ENCODE measurements at regions not wholly inside any gene's neighbourhood (a gene's known extent, or its start where the extent isn't known, plus 50 kb on each side); places are given as distances from the start of the nearest gene placed in this dataset.

DNA sequence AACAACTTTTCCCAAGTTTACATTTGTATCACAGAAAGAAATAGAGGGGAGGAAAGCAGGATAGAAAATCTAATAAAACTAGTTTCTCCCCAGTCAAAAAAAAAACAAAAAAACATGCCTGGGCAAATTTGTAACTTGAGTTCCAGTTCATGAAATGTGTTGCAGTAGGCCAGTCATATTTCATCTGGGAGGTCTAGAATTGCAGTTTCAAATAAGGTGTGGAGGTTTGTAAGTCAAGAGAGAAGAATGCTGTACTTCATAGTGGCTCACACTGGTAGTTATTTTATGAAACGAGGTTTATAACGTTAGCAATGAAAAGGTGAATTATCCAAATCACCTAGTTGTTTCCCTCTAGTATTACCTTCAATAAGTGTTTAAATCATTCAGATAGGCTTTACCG lies 1313.9 kb upstream of the SLC39A10 start:
- TF ChIP-seq, protein P1, sequence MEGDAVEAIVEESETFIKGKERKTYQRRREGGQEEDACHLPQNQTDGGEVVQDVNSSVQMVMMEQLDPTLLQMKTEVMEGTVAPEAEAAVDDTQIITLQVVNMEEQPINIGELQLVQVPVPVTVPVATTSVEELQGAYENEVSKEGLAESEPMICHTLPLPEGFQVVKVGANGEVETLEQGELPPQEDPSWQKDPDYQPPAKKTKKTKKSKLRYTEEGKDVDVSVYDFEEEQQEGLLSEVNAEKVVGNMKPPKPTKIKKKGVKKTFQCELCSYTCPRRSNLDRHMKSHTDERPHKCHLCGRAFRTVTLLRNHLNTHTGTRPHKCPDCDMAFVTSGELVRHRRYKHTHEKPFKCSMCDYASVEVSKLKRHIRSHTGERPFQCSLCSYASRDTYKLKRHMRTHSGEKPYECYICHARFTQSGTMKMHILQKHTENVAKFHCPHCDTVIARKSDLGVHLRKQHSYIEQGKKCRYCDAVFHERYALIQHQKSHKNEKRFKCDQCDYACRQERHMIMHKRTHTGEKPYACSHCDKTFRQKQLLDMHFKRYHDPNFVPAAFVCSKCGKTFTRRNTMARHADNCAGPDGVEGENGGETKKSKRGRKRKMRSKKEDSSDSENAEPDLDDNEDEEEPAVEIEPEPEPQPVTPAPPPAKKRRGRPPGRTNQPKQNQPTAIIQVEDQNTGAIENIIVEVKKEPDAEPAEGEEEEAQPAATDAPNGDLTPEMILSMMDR (tag by site-specific recombination; IDR thresholded peaks at IDR 0.05) = no peak
- no peak for TF ChIP-seq GFI1B (tag by site-specific recombination; IDR thresholded peaks at IDR 0.05)
